T47D (cell line): ENCODE measurements at regions not wholly inside any gene's neighbourhood (a gene's known extent, or its start where the extent isn't known, plus 50 kb on each side); places are given as distances from the start of the nearest gene placed in this dataset.

ENCODE experiments used
- DNase-seq, 2 experiments: peaks; one replicate each; pipeline versions ENCODE4 v3.0.0 to v3.0.0-alpha.2; 2011 to 2012; ENCODE audit warnings: low read depth in 1 of 2, low spot score in 1 of 2
- JUND ChIP-seq: IDR thresholded peaks from 2 replicates; pipeline ENCODE4 v1.6.1; 2012; ENCODE audit warnings: low read depth
- in situ Hi-C: cut with HindIII; loops from 2 replicates; pipeline ENCODE4 v1.10.0; 2016; ENCODE audit warnings: low sequenced_read_pairs, low pct_unique_long_range_greater_than_20kb

DNA sequence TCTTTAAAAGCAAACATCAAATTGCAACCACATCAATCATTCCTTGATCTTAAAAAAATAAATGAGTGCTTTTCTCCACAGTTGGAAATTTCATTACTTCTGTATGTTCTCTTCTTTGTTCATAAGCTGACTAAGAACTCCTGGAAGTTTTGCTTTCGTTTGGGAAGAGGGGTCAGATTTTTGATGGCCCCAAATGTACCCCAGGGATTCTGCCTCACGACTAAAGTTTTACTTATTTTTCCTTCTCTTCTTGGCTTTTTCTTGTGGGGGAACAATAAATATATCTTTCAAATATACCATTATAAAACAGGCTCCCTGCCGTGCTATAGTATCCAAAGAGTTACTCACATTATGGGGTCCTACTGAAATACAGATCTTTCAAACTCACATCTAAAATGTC, 215.0 kb upstream of the CDIN1 start:
- in situ Hi-C loops = no loop called here
- DNase-seq = no peak
- no peak for TF ChIP-seq JUND

GRCh38 chr15:36365963-36366362, 213.5 kb upstream of the CDIN1 start:
- DNase-seq = no peak
- no peak for TF ChIP-seq JUND
- in situ Hi-C loops = no loop called here

DNA sequence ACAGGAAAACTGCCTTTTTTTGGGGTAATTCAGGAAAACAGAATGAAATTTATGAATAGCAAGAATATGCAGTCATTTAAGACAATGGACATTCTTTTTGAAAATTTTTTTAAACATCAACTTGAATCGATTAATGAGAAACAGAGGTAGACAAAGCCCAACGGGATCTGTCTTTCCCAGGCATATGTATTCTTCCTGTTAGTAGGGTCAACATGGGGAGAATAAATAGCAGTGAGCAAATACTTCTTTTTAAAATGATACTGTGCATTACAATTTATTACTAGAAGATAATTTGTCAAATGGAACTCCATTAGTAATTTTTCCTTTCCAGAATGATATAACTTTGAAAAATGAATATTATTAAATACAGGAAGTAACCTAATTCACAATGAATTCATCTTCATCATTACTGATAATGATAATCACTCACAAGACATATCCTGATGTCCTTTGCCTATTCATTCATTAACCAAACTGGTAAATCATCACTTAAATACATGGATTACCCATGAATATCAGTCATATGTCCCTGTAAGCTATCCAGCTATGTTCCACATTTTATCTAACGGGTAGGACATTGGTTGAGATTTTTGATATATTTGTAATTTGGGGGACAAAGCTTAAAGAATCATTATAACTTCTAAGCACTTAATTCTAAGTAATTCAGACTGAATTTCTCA, 209.2 kb upstream of the CDIN1 start:
- no peak for DNase-seq
- in situ Hi-C loops = no loop called here

DNA sequence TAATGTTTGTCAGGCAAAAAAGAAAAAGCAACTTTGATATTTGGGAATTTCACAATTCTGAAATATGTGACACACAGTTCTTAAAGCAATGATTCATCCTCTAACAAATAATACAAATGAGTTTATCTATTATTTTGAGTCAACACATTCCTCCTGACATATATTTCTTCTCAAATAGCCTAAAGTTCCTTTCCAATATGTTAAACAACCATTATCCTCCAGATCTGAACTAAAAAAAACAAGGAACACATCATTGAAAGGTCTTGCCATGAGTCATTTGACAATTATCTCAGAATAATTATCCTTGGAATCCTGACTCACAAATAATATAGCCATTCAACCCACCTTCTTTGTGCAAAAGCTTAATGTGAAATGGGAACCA, 208.7 kb upstream of the CDIN1 start:
- in situ Hi-C loops = no loop called here
- peak in 1 of 2 experiments; percentile 43 for DNase-seq
- peak; percentile 79 for TF ChIP-seq JUND

More for the DNA sequence above, 209.2 kb upstream of the CDIN1 start:
- no peak for TF ChIP-seq JUND

- no peak for DNase-seq
- TF ChIP-seq JUND = no peak
- in situ Hi-C loops = no loop called here
Measured at GRCh38 chr15:36371509-36371908, 207.9 kb upstream of the CDIN1 start.

- in situ Hi-C loops = no loop called here
- no peak for DNase-seq
- no peak for TF ChIP-seq JUND
Measured at GRCh38 chr15:36372968-36373367, 206.5 kb upstream of the CDIN1 start.

DNA sequence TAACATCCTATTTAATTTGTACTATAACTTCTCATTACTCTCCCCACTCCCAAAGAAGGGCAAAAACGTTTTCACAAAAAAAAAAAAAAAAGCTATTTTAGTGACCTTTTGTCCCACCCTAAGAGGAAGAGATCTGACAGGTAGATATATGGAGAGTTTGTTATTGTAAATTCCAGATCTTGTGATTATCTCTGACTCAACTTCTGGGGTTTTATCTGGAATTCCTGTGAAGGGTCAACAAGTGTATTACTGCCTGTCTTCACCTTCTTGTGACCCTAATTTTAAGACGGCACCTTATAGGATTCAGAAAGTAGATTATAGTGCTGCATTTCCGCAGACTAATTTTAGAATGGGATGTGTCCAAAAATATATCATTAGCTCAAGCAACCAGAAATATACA, 205.9 kb upstream of the CDIN1 start:
- in situ Hi-C loops = no loop called here
- DNase-seq = no peak
- no peak for TF ChIP-seq JUND

DNA sequence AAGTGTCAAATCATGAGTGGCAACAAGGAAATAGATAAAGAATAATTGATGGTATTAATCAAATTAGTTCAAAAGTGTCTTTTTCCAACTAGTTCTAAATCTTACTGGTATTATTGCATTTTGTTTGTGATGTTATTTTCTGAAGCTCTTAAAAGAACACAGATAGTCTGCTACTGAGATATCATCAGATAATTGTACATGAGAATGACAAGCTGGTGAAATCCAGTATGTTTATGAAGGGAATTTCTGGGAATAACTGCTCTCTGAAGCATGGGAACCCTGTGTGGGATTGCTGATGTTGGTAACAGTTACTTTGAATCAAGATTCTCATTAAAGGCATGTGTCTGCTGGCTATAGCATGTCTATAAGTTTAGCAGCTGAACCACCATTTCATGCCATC, 190.3 kb upstream of the CDIN1 start:
- in situ Hi-C loops = no loop called here
- no peak for DNase-seq
- TF ChIP-seq JUND = no peak

DNA sequence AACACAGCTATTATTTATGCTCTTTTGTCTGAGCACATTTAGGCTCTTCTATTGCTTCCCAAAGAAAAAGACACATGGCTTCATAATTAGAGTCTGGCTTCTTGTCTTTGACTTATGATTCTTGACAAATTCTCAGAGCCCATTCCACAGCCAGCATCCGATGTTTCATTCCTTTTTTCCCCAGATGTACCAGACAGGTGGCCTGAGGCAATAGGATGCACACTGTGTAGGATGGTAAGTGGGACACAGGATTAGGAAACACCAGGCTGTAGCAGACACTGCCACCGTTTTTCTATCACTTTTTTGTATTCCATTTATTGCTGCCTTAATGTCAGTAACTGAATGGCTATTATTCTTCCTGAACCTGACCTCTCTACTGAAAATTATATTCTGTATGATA, 188.9 kb upstream of the CDIN1 start:
- no peak for TF ChIP-seq JUND
- DNase-seq = no peak
- in situ Hi-C loops = no loop called here

- DNase-seq = no peak
- in situ Hi-C loops = no loop called here
- TF ChIP-seq JUND = no peak
Measured at GRCh38 chr15:36392676-36393266, 186.7 kb upstream of the CDIN1 start.

- in situ Hi-C loops = no loop called here
- no peak for DNase-seq
- TF ChIP-seq JUND = no peak
Measured at GRCh38 chr15:36398212-36398611, 181.2 kb upstream of the CDIN1 start.

DNA sequence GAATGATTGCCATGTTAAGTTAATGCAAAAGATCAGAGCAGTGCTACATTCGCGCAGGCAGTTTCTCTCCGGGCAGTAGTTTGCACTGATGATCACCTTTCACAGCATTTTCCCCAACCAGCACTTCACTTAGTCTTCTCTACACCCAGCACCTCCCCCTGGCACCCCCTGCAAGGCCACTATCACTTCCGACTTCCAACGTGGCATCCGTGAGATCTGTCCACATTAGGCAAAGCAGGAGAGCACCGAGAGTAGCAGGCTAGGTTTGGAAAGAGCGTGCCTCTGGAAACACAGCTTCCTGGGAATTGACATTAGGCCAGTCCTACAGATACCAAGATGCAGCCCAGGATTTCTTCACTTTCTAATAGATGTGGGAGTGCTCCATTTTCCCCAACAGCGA, 180.2 kb upstream of the CDIN1 start:
- DNase-seq = no peak
- no peak for TF ChIP-seq JUND
- in situ Hi-C loops = no loop called here

- no peak for TF ChIP-seq JUND
- no peak for DNase-seq
- in situ Hi-C loops = no loop called here
Measured at GRCh38 chr15:36400936-36401585, 178.4 kb upstream of the CDIN1 start.
